SJSA1 (cell line): ENCODE measurements at regions not wholly inside any gene's neighbourhood (a gene's known extent, or its start where the extent isn't known, plus 50 kb on each side); places are given as distances from the start of the nearest gene placed in this dataset.

ENCODE experiments used
- DNase-seq, 2 experiments: peaks; one replicate each; pipeline ENCODE4 v3.0.0-alpha.2; 2015 to 2020; ENCODE audit warnings: low spot score in 2 of 2, low read depth in 1 of 2
- H3K27ac ChIP-seq: fragments of 250-450 bp; sonication (Bioruptor Pico); 2 replicates; pipeline ENCODE4 v1.5.1; 2020; ENCODE audit warnings: mild to moderate bottlenecking, moderate library complexity
- H3K27me3 ChIP-seq: fragments of 250-450 bp; sonication (Bioruptor Pico); replicated peaks from 2 replicates; pipeline ENCODE4 v1.5.1; 2020; ENCODE audit warnings: mild to moderate bottlenecking, moderate library complexity
- H3K36me3 ChIP-seq: fragments of 250-450 bp; sonication (Bioruptor Pico); 2 replicates; pipeline ENCODE4 v1.5.1; 2020; ENCODE audit warnings: mild to moderate bottlenecking
- H3K4me1 ChIP-seq: fragments of 250-450 bp; sonication (Bioruptor Pico); replicated peaks from 2 replicates; pipeline ENCODE4 v1.6.1; 2021; ENCODE audit warnings: mild to moderate bottlenecking
- H3K4me3 ChIP-seq: fragments of 250-450 bp; sonication (Bioruptor Pico); 2 replicates; pipeline ENCODE4 v1.5.1; 2020; ENCODE audit warnings: mild to moderate bottlenecking
- H3K9me3 ChIP-seq: fragments of 250-450 bp; sonication (Bioruptor Pico); replicated peaks from 2 replicates; pipeline ENCODE4 v1.5.1; 2020; ENCODE audit warnings: mild to moderate bottlenecking

- H3K36me3 ChIP-seq: no peaks in the 10 kb centered on the region
- H3K9me3 ChIP-seq: no peaks in the 10 kb centered on the region
- no peak overlapping the region for H3K4me3 ChIP-seq
- H3K4me1 ChIP-seq: no peaks in the 10 kb centered on the region
- H3K27me3 ChIP-seq: no peaks in the 10 kb centered on the region
- no peak overlapping the region for H3K27ac ChIP-seq
- DNase-seq: no peak
Observed at GRCh38 chr2:186068139-186068801, 329.7 kb downstream of the FSIP2 start.

DNA sequence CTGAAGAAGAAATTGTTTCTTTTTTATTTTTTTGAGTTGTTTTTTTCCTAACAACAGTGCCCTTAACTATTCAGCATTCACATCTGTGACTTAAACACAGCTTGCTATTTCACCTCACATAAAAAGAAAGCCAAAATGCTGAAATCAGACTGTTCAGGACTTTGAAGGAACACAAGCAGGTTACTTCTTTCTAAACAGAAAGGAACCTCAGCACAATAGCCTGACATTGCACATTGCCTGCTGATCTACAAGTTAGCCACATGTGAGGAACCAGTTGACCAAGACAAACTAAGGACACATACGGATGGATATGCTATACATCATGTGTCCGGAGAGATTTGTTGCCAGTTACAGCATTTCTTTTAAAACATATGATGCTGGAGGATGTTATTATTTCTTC is 331.1 kb downstream of the FSIP2 start:
- Histone ChIP-seq H3K4me1 (no peaks in the 10 kb centered on the region), H3K27ac (no peak overlapping the region), H3K4me3 (no peak overlapping the region), H3K27me3 (no peaks in the 10 kb centered on the region), H3K36me3 (no peaks in the 10 kb centered on the region), H3K9me3 (no peaks in the 10 kb centered on the region)
- DNase-seq: no peak

DNA sequence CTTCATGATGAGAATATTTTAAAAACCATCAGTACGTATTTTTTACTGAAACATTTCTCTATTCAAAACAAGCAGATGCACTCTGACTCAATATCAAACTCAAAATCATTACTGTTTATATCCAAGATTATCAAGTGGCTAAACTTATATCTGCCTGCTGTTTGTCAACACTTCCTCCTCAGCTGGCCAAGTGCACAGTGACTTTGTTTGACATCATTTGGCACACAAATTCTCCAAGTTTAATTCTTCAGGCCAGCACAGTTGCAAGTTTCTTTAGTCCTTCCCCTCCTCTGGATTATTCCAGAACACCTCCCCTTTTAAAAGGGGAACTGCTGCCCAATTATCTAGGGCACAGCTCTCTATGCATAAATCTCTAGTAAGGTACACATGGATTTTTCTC is 346.6 kb downstream of the FSIP2 start:
- H3K4me3 ChIP-seq: no peak overlapping the region
- DNase-seq: no peak
- no peak overlapping the region for H3K27ac ChIP-seq
- no peaks in the 10 kb centered on the region for H3K36me3 ChIP-seq
- no peaks in the 10 kb centered on the region for H3K9me3 ChIP-seq
- no peaks in the 10 kb centered on the region for H3K4me1 ChIP-seq
- no peaks in the 10 kb centered on the region for H3K27me3 ChIP-seq

- Histone ChIP-seq H3K4me3 (no peak overlapping the region), H3K9me3 (no peaks in the 10 kb centered on the region), H3K27me3 (no peaks in the 10 kb centered on the region), H3K4me1 (no peaks in the 10 kb centered on the region), H3K36me3 (no peaks in the 10 kb centered on the region), H3K27ac (no peak overlapping the region)
- no peak for DNase-seq
Observed at GRCh38 chr2:186093174-186093573, 354.6 kb downstream of the FSIP2 start.

- DNase-seq: no peak
- Histone ChIP-seq H3K27me3 (no peaks in the 10 kb centered on the region), H3K9me3 (no peaks in the 10 kb centered on the region), H3K36me3 (no peaks in the 10 kb centered on the region), H3K4me3 (no peak overlapping the region), H3K4me1 (no peaks in the 10 kb centered on the region), H3K27ac (no peak overlapping the region)
Observed at GRCh38 chr2:186098821-186099220, 360.2 kb downstream of the FSIP2 start.

DNA sequence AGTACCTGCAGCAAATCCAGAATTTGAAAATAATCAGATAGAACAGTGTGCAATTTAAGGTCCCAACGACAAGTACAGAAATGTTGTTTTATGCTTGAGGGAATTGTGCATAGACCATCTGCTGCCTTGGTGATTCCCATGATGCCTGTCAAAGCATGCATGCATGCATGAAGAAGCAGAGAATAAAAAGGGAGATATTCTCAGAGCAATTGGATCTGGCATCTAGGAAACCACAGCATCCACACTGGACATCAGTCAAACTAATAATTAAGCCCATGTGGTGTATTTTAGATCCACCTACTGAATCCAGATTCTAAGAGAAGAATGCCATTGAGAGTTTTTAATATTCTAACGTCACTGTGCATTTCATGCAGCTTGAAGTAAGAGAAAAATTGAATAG is 361.2 kb downstream of the FSIP2 start:
- H3K36me3 ChIP-seq: no peaks in the 10 kb centered on the region
- no peak overlapping the region for H3K27ac ChIP-seq
- no peaks in the 10 kb centered on the region for H3K9me3 ChIP-seq
- no peak for DNase-seq
- no peaks in the 10 kb centered on the region for H3K4me1 ChIP-seq
- no peak overlapping the region for H3K4me3 ChIP-seq
- H3K27me3 ChIP-seq: no peaks in the 10 kb centered on the region

- Histone ChIP-seq H3K27ac (no peak overlapping the region), H3K4me3 (no peak overlapping the region), H3K27me3 (no peaks in the 10 kb centered on the region)
Observed at GRCh38 chr2:186100636-186101035, 362.0 kb downstream of the FSIP2 start.

GRCh38 chr2:186101616-186102015 is 363.0 kb downstream of the FSIP2 start:
- Histone ChIP-seq H3K4me1 (no peaks in the 10 kb centered on the region), H3K27me3 (no peaks in the 10 kb centered on the region), H3K27ac (no peak overlapping the region), H3K36me3 (no peaks in the 10 kb centered on the region), H3K9me3 (no peaks in the 10 kb centered on the region), H3K4me3 (no peak overlapping the region)
- no peak for DNase-seq

More at GRCh38 chr2:186100636-186101035, 362.0 kb downstream of the FSIP2 start:
- no peaks in the 10 kb centered on the region for H3K9me3 ChIP-seq
- no peaks in the 10 kb centered on the region for H3K4me1 ChIP-seq
- no peak for DNase-seq
- no peaks in the 10 kb centered on the region for H3K36me3 ChIP-seq

DNA sequence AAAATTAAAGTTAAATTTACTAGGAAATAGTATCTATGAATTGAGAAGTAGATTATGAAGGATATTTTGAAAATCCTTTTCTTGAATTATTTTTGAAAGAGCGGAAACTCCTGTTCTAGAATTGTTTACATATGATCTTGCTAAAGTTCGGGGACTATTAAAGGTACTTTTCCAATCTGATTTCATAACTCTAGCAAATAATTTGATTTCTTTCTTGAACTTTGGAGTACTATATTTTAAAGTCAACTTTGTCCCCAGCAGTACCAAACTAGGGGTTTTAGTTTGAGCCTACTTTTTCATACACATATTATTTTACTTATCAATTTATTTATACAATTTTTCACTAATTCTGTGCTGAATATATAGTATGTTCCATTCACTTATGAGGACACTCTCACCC is 364.7 kb downstream of the FSIP2 start:
- Histone ChIP-seq H3K4me3 (no peak overlapping the region), H3K36me3 (no peaks in the 10 kb centered on the region), H3K9me3 (no peaks in the 10 kb centered on the region), H3K4me1 (no peaks in the 10 kb centered on the region), H3K27ac (no peak overlapping the region), H3K27me3 (no peaks in the 10 kb centered on the region)
- no peak for DNase-seq

DNA sequence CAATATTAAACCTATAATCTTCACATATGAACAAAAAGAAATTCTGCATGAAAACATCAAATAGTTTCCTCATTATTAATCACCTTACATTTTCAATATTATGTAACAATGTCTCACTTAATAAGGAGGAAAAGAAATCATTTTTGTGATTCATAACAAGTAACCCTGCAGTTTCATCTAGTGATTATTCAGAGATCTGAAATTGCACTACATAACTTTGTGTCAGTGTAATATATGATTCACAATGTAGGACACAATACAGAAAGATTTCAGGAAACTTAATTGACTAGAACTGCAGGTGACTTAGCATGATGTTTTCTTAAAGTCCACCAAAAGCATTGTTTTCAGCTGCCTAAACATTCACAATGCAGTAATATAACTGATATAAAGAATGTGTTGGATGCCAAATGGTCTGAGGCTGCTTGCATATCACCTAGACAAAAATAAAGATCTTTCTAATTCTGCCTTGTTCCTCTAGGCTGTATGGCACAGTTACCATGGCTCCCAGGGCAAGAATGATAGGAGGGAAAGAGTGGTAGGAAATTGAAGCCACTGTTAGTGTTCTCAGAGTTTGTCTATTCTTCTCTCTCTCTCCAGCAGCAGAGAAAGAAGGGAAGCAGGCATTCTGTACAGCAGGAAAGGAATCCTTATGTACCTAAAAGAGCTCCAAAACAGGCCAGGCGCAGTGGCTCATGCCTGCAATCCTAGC is 366.6 kb downstream of the FSIP2 start:
- Histone ChIP-seq H3K27me3 (no peaks in the 10 kb centered on the region), H3K36me3 (no peaks in the 10 kb centered on the region), H3K9me3 (no peaks in the 10 kb centered on the region), H3K27ac (no peak overlapping the region), H3K4me3 (no peak overlapping the region), H3K4me1 (no peaks in the 10 kb centered on the region)
- no peak for DNase-seq

GRCh38 chr2:186108470-186108869 is 369.9 kb downstream of the FSIP2 start:
- Histone ChIP-seq H3K4me1 (no peaks in the 10 kb centered on the region), H3K27me3 (no peaks in the 10 kb centered on the region), H3K4me3 (no peak overlapping the region), H3K27ac (no peak overlapping the region), H3K9me3 (no peaks in the 10 kb centered on the region), H3K36me3 (no peaks in the 10 kb centered on the region)
- no peak for DNase-seq

DNA sequence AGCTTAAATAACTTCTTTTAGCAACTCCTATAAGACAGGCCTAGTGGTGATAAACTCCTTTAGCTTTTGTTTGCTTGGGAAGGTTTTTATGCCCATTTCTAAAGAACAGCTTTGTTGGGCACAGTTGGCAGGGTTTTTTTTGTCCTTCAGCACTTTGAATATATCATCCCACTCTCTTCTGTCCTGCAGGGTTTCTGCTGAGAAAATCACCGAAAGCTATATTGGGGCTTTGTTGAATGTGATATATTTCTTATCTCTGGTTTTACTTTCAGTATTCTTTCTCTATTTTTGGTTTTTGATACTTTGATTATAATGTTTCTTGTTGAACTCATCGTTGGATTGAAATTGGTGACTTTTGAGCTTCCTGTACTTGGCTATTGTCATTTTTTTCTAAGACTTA is 372.8 kb upstream of the ZC3H15 start:
- no peaks in the 10 kb centered on the region for H3K4me1 ChIP-seq
- no peak overlapping the region for H3K4me3 ChIP-seq
- no peak overlapping the region for H3K27ac ChIP-seq
- no peaks in the 10 kb centered on the region for H3K9me3 ChIP-seq
- DNase-seq: no peak
- H3K36me3 ChIP-seq: no peaks in the 10 kb centered on the region
- H3K27me3 ChIP-seq: no peaks in the 10 kb centered on the region

DNA sequence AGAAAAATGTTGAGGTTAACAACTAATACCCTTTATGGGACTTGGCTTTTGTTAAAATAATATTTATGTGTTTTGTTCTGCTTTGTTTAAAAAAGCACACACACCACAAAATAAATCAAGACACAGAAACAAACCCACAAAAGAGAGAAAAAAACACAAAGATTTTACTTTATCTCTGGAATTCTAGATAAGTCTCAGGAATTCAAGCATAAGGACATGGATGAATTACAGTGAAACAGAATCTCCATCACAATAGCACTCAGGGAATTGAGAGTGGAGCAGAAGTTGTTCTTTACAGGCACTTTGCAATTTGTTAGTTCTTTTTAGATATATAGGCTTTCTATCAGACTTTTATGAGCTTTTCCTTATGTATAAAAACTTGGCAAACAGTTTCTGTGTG is 360.9 kb upstream of the ZC3H15 start:
- Histone ChIP-seq H3K9me3 (no peaks in the 10 kb centered on the region), H3K36me3 (no peaks in the 10 kb centered on the region), H3K4me1 (no peaks in the 10 kb centered on the region), H3K27ac (no peak overlapping the region), H3K27me3 (no peaks in the 10 kb centered on the region; the same call in 1 of the 2 replicates), H3K4me3 (no peak overlapping the region)
- no peak for DNase-seq

DNA sequence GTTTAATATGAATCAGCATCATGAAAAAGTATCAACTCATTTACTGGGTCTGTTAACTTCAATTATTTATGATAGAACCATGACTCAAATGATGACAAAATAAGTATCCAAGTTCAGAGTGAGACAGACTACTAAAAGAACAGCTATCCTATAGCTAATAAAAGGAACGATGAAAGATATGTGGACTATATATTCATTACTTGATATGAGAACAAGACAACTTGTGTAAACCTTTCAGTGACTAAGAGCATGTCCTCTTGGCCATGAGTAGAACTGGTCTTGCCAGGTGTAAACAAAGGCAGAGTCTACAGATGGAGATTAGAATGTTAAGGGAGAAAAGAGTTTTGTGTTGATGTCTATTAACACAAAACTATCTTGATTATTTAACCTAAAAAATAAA is 360.4 kb upstream of the ZC3H15 start:
- H3K36me3 ChIP-seq: no peaks in the 10 kb centered on the region
- no peaks in the 10 kb centered on the region for H3K9me3 ChIP-seq
- no peaks in the 10 kb centered on the region; the same call in 1 of the 2 replicates for H3K27me3 ChIP-seq
- H3K27ac ChIP-seq: no peak overlapping the region
- H3K4me1 ChIP-seq: no peaks in the 10 kb centered on the region
- H3K4me3 ChIP-seq: no peak overlapping the region
- DNase-seq: no peak
